Parathyroid adenoma (tissue), 2 donors: ENCODE measurements at regions not wholly inside any gene's neighbourhood (a gene's known extent, or its start where the extent isn't known, plus 50 kb on each side); places are given as distances from the start of the nearest gene placed in this dataset.
"Not testable (repeated sequence)": the region's sequence is repeated elsewhere in the genome, so short reads cannot be mapped to it uniquely, and the experiment has no call there.

ENCODE experiments used
- H2AFZ ChIP-seq: fragments of 300-600 bp; sonication (generic); one replicate; pipeline ENCODE4 v1.7.0; 2017; ENCODE audit warnings: antibody characterized with exemption, mild to moderate bottlenecking
- H3K27ac ChIP-seq: fragments of 300-600 bp; sonication (generic); one replicate; pipeline ENCODE4 v1.7.0; 2017
- H3K27me3 ChIP-seq: fragments of 300-600 bp; sonication (generic); one replicate; pipeline ENCODE4 v1.7.0; 2017; ENCODE audit warnings: low read length; ENCODE audit not compliant: control insufficient read depth, insufficient read depth
- H3K36me3 ChIP-seq: fragments of 300-600 bp; sonication (generic); one replicate; pipeline ENCODE4 v1.7.0; 2017; ENCODE audit warnings: low read length; ENCODE audit not compliant: control insufficient read depth, insufficient read depth
- H3K4me1 ChIP-seq: fragments of 300-600 bp; sonication (generic); one replicate; pipeline ENCODE4 v1.7.0; 2017; ENCODE audit warnings: control low read depth
- H3K4me2 ChIP-seq: fragments of 300-600 bp; sonication (generic); one replicate; pipeline ENCODE4 v1.7.0; 2017; ENCODE audit warnings: low read length
- H3K4me3 ChIP-seq: fragments of 300-600 bp; sonication (generic); one replicate; pipeline ENCODE4 v1.7.0; 2017; ENCODE audit warnings: low read depth, low read length
- H3K79me2 ChIP-seq: fragments of 300-600 bp; sonication (generic); one replicate; pipeline ENCODE4 v1.7.0; 2017; ENCODE audit warnings: control low read depth
- H3K9ac ChIP-seq: fragments of 300-600 bp; sonication (generic); one replicate; pipeline ENCODE4 v1.7.0; 2017; ENCODE audit warnings: mild to moderate bottlenecking
- H3K9me3 ChIP-seq: fragments of 300-600 bp; sonication (generic); one replicate; pipeline ENCODE4 v1.7.0; 2017; ENCODE audit warnings: low read length; ENCODE audit not compliant: control insufficient read depth
- CTCF ChIP-seq: fragments of 300-600 bp; sonication (generic); IDR thresholded peaks from one replicate; pipeline ENCODE4 v1.7.0; 2017; ENCODE audit warnings: antibody characterized with exemption, mild to moderate bottlenecking
- donor health status: primary hyperparathyroidism.

- H3K9ac ChIP-seq, result no peak overlapping the region
- H3K27me3 ChIP-seq, result no peaks in the 10 kb centered on the region
- H3K36me3 ChIP-seq, result no peaks in the 10 kb centered on the region
- no peaks in the 10 kb centered on the region for H3K79me2 ChIP-seq
- H3K27ac ChIP-seq, result no peak overlapping the region
- H3K4me3 ChIP-seq, result no peak overlapping the region
- no peaks in the 10 kb centered on the region for H3K9me3 ChIP-seq
- TF ChIP-seq CTCF, result no peak
- no peaks in the 10 kb centered on the region for H3K4me1 ChIP-seq
- no peak overlapping the region for H2AFZ ChIP-seq
- no peak overlapping the region for H3K4me2 ChIP-seq
These were observed 190.5 kb upstream of the CMC1 start for GRCh38 chr3:28050885-28051284.

GRCh38 chr3:28053759-28054158 is 187.7 kb upstream of the CMC1 start:
- no peak overlapping the region for H3K4me3 ChIP-seq
- no peaks in the 10 kb centered on the region for H3K9me3 ChIP-seq
- no peaks in the 10 kb centered on the region for H3K4me1 ChIP-seq
- H3K36me3 ChIP-seq, result no peaks in the 10 kb centered on the region
- H3K79me2 ChIP-seq, result no peaks in the 10 kb centered on the region
- no peak overlapping the region for H3K27ac ChIP-seq
- TF ChIP-seq CTCF, result no peak
- no peak overlapping the region for H2AFZ ChIP-seq
- H3K27me3 ChIP-seq, result no peaks in the 10 kb centered on the region
- no peak overlapping the region for H3K9ac ChIP-seq
- no peak overlapping the region for H3K4me2 ChIP-seq

GRCh38 chr3:28056806-28057205 is 184.6 kb upstream of the CMC1 start:
- Histone ChIP-seq H3K36me3 (no peaks in the 10 kb centered on the region), H3K4me3 (no peak overlapping the region), H3K9ac (no peak overlapping the region), H3K27ac (no peak overlapping the region), H3K9me3 (no peaks in the 10 kb centered on the region), H3K79me2 (no peaks in the 10 kb centered on the region), H3K4me1 (no peaks in the 10 kb centered on the region), H3K27me3 (no peaks in the 10 kb centered on the region), H2AFZ (no peak overlapping the region), H3K4me2 (no peak overlapping the region)
- TF ChIP-seq CTCF, result no peak

GRCh38 chr3:28057539-28057938 is 183.9 kb upstream of the CMC1 start:
- Histone ChIP-seq H3K9ac (no peak overlapping the region), H3K27ac (no peak overlapping the region), H2AFZ (no peak overlapping the region), H3K9me3 (no peaks in the 10 kb centered on the region), H3K36me3 (no peaks in the 10 kb centered on the region), H3K4me3 (no peak overlapping the region), H3K4me2 (no peak overlapping the region), H3K27me3 (no peaks in the 10 kb centered on the region), H3K4me1 (no peaks in the 10 kb centered on the region), H3K79me2 (no peaks in the 10 kb centered on the region)
- no peak for TF ChIP-seq CTCF

GRCh38 chr3:28059199-28059598 is 182.2 kb upstream of the CMC1 start:
- H3K9ac ChIP-seq, H3K4me3 ChIP-seq, H3K79me2 ChIP-seq, H3K27me3 ChIP-seq, H3K4me2 ChIP-seq, H3K4me1 ChIP-seq, H3K9me3 ChIP-seq, H3K36me3 ChIP-seq, H2AFZ ChIP-seq, H3K27ac ChIP-seq: not testable (repeated sequence)
